B cell (primary cell): ENCODE measurements at regions not wholly inside any gene's neighbourhood (a gene's known extent, or its start where the extent isn't known, plus 50 kb on each side); places are given as distances from the start of the nearest gene placed in this dataset.

Experiments
- ATAC-seq: fragments of 200-7000 bp; cut with Tn5 transposase; one replicate; pipeline ENCODE4 v1.10.0; 2021; ENCODE audit warnings: low read depth, mild to moderate bottlenecking, moderate number of reproducible peaks, moderate library complexity
- CTCF ChIA-PET: fragments of 350-600 bp; sonication (Branson Sonifier 250); formaldehyde crosslinking; loops from one replicate; lab custom pipeline; 2021; ENCODE audit warnings: antibody characterized with exemption, inconsistent platforms; lab: Charles Lee
- POLR2A ChIA-PET: fragments of 350-600 bp; sonication (Branson Sonifier 250); formaldehyde crosslinking; loops from one replicate; lab custom pipeline; 2021; ENCODE audit warnings: antibody characterized with exemption; lab: Charles Lee
- DNase-seq: peaks from one replicate; pipeline ENCODE4 v3.0.0; 2013
- H2AFZ ChIP-seq: 2 replicates; pipeline ENCODE4 v1.6.1; 2012; ENCODE audit warnings: mild to moderate bottlenecking, low read depth, low read length; ENCODE audit not compliant: insufficient read depth, poor library complexity, severe bottlenecking
- H3K27ac ChIP-seq, 2 donors: 1 replicate in 1 of 2; 2 replicates in 1 of 2; pipeline ENCODE4 v1.5.1; 2012 to 2013; ENCODE audit warnings: low read length in 2 of 2, mild to moderate bottlenecking in 2 of 2, moderate library complexity in 1 of 2
- H3K27me3 ChIP-seq, 4 experiments: fragments of 200-600 bp in 1 of 4; sonication (generic) in 1 of 4; replicated peaks in 1 of 4; 1 replicate in 2 of 4; 2 replicates in 2 of 4; pipeline versions ENCODE4 v1.6.1 to v1.7.0; 2013 to 2016; ENCODE audit warnings: low read length in 3 of 4, mild to moderate bottlenecking in 2 of 4, mixed read lengths in 1 of 4, moderate library complexity in 1 of 4; ENCODE audit not compliant: insufficient read depth in 4 of 4, control insufficient read depth in 3 of 4; ENCODE audit errors: control extremely low read depth in 1 of 4
- H3K36me3 ChIP-seq, 2 experiments: replicated peaks in 1 of 2; 1 replicate in 1 of 2; 2 replicates in 1 of 2; pipeline versions ENCODE4 v1.6.1 to v1.7.1; 2013; ENCODE audit warnings: low read length in 1 of 2; ENCODE audit not compliant: insufficient read depth in 2 of 2, control insufficient read depth in 1 of 2; ENCODE audit errors: control extremely low read depth in 1 of 2, extremely low read depth in 1 of 2
- H3K4me1 ChIP-seq, 2 donors: fragments of 200-600 bp in 1 of 2; sonication (generic) in 1 of 2; 1 replicate in 1 of 2; 2 replicates in 1 of 2; pipeline versions ENCODE4 v1.5.1 to v1.6.1; 2013 to 2017; ENCODE audit warnings: low read length in 2 of 2; ENCODE audit not compliant: control insufficient read depth in 2 of 2, insufficient read depth in 2 of 2
- H3K4me2 ChIP-seq: replicated peaks from 2 replicates; pipeline ENCODE3; 2012; ENCODE audit warnings: mild to moderate bottlenecking, low read depth, low read length; ENCODE audit not compliant: poor library complexity, severe bottlenecking
- H3K4me3 ChIP-seq, 5 experiments: fragments of 200-600 bp in 1 of 5; sonication (generic) in 1 of 5; 1 replicate in 3 of 5; 2 replicates in 2 of 5; pipeline versions ENCODE4 v1.5.1 to v1.7.0; 2011 to 2016; ENCODE audit warnings: low read length in 4 of 5, mild to moderate bottlenecking in 4 of 5, low read depth in 2 of 5, control low read depth in 1 of 5, moderate library complexity in 1 of 5; ENCODE audit not compliant: insufficient read depth in 1 of 5; ENCODE audit errors: control extremely low read depth in 1 of 5, extremely low read depth in 1 of 5
- H3K79me2 ChIP-seq: fragments of 200-600 bp; sonication (generic); one replicate; pipeline ENCODE4 v1.6.0; 2016; ENCODE audit warnings: low read length; ENCODE audit not compliant: control insufficient read depth, insufficient read depth
- H3K9ac ChIP-seq: fragments of 200-600 bp; sonication (generic); 2 replicates; pipeline ENCODE4 v1.6.1; 2017; ENCODE audit warnings: mild to moderate bottlenecking, low read length, moderate library complexity
- H3K9me3 ChIP-seq, 3 donors: one replicate each; pipeline versions ENCODE4 v1.6.1 to v1.7.1; 2013; ENCODE audit warnings: low read length in 2 of 3; ENCODE audit not compliant: control insufficient read depth in 2 of 3, insufficient read depth in 1 of 3; ENCODE audit errors: control extremely low read depth in 1 of 3
- H4K20me1 ChIP-seq: 2 replicates; pipeline ENCODE4 v1.6.0; 2012; ENCODE audit warnings: mild to moderate bottlenecking, low read length; ENCODE audit not compliant: insufficient read depth, control insufficient read depth, poor library complexity, severe bottlenecking
- H3K27ac Mint-ChIP-seq: one replicate; pipeline ENCODE4 v1.8.0; 2021; ENCODE audit warnings: mixed read lengths
- H3K27me3 Mint-ChIP-seq: one replicate; pipeline ENCODE4 v1.8.0; 2021; ENCODE audit warnings: mixed read lengths
- H3K4me1 Mint-ChIP-seq: one replicate; pipeline ENCODE4 v1.8.0; 2021; ENCODE audit warnings: mixed read lengths
- H3K4me3 Mint-ChIP-seq: one replicate; pipeline ENCODE4 v1.8.0; 2021; ENCODE audit warnings: mixed read lengths
- H3K9me3 Mint-ChIP-seq: one replicate; pipeline ENCODE4 v1.8.0; 2022; ENCODE audit warnings: mixed read lengths; ENCODE audit not compliant: insufficient read depth
- EZH2 ChIP-seq: IDR thresholded peaks from 2 replicates; pipeline ENCODE4 v1.6.1; 2012; ENCODE audit warnings: borderline replicate concordance, low read depth, mild to moderate bottlenecking, moderate library complexity, low read length; ENCODE audit not compliant: insufficient read depth, poor library complexity, severe bottlenecking
- WGBS: methylation state at CpG from one replicate; pipeline ENCODE4 v1.1.5; 2013; ENCODE audit warnings: missing lambda C conversion rate; ENCODE audit not compliant: insufficient coverage; 5-methylcytosine and 5-hydroxymethylcytosine counted together
- intact Hi-C: fragments of 100-400 bp; cut with micrococcal nuclease; formaldehyde crosslinking; loops from one replicate; pipeline ENCODE4 v1.10.0; 2022
- TF ChIP-seq, protein P1 (sequence below): fragments of 200-600 bp; IDR thresholded peaks from one replicate; pipeline ENCODE4 v1.8.0; 2022; ENCODE audit warnings: antibody characterized with exemption, mild to moderate bottlenecking

DNA sequence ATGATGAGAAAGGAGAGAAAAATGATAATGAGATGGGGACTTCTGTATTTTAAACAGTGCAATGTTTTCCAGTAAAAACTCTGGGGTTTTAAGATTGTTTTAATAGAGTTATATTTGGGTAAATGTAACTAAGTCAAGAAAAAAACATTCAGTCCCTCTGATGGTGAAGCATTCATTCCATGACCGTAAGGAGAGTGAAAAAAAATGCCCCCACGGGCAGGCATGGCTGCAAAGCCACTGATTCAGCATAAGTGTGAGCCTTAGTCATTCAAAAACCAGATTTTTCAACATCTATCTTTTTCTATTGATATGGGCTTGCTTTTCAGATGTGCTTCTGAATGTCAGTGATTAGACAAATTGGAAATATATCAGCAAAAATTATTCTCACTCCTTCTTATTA, 957.8 kb downstream of the SLC4A3 start:
- Histone ChIP-seq H3K27me3 (no peaks in the 10 kb centered on the region), H4K20me1 (no peaks in the 10 kb centered on the region), H3K27ac (no peak overlapping the region), H3K9ac (no peak overlapping the region), H3K9me3 (no peaks in the 10 kb centered on the region), H3K4me1 (no peaks in the 10 kb centered on the region), H3K79me2 (no peaks in the 10 kb centered on the region), H3K4me3 (no peak overlapping the region), H3K4me2 (no peak overlapping the region), H2AFZ (no peak overlapping the region), H3K36me3 (no peaks in the 10 kb centered on the region)
- no peaks in the 10 kb centered on the region for H3K9me3 Mint-ChIP-seq
- H3K4me1 Mint-ChIP-seq: no peaks in the 10 kb centered on the region
- ChIA-PET CTCF (no interaction called here), POLR2A (no interaction called here)
- intact Hi-C loops: no loop called here
- whole genome bisulfite sequencing: 100% methylated on average over 1 of the region's 2 CpGs
- TF ChIP-seq, protein P1, sequence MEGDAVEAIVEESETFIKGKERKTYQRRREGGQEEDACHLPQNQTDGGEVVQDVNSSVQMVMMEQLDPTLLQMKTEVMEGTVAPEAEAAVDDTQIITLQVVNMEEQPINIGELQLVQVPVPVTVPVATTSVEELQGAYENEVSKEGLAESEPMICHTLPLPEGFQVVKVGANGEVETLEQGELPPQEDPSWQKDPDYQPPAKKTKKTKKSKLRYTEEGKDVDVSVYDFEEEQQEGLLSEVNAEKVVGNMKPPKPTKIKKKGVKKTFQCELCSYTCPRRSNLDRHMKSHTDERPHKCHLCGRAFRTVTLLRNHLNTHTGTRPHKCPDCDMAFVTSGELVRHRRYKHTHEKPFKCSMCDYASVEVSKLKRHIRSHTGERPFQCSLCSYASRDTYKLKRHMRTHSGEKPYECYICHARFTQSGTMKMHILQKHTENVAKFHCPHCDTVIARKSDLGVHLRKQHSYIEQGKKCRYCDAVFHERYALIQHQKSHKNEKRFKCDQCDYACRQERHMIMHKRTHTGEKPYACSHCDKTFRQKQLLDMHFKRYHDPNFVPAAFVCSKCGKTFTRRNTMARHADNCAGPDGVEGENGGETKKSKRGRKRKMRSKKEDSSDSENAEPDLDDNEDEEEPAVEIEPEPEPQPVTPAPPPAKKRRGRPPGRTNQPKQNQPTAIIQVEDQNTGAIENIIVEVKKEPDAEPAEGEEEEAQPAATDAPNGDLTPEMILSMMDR: no peak
- TF ChIP-seq EZH2: no peak
- DNase-seq (no peak), ATAC-seq (no peak)
- no peak overlapping the region for H3K27ac Mint-ChIP-seq
- H3K4me3 Mint-ChIP-seq: no peak overlapping the region
- no peaks in the 10 kb centered on the region for H3K27me3 Mint-ChIP-seq

DNA sequence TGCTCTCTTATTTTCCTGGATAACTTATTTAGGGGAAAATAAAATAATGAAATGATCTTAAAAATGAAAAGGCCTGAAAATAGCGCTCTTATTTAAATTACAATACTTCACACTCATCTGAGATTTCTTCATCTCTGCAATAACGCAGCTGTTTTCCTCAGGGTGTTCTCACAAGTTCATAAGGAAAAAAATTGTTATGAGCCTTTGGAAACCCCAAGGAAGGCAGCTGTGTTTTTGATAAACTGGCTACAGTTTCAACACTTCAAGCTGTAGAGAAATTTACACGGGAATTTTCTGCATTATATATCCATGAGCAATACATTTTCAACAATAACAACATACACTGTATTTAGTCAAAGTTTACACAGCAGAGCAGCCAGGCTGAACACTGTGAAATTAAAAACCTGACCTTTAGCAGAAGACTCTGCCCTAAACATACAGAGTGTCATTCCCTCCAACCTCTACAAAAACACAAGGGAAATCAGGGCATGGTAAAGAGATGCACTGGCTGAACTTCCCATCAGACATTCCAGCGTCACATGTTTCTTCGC, 959.6 kb downstream of the SLC4A3 start:
- Histone ChIP-seq H4K20me1 (no peaks in the 10 kb centered on the region), H3K4me3 (no peak overlapping the region), H3K79me2 (no peaks in the 10 kb centered on the region), H3K27ac (no peak overlapping the region), H3K27me3 (no peaks in the 10 kb centered on the region), H3K9ac (no peak overlapping the region), H3K9me3 (no peaks in the 10 kb centered on the region), H2AFZ (no peak overlapping the region), H3K36me3 (no peaks in the 10 kb centered on the region), H3K4me2 (no peak overlapping the region), H3K4me1 (no peaks in the 10 kb centered on the region)
- intact Hi-C loops: no loop called here
- TF ChIP-seq EZH2: no peak
- TF ChIP-seq, protein P1: no peak
- no peak for ATAC-seq
- Mint-ChIP-seq H3K27me3 (no peaks in the 10 kb centered on the region), H3K27ac (no peak overlapping the region), H3K4me3 (no peak overlapping the region), H3K4me1 (no peaks in the 10 kb centered on the region), H3K9me3 (no peaks in the 10 kb centered on the region)
- ChIA-PET POLR2A (no interaction called here), CTCF (no interaction called here)
- 100% methylated on average over 2 of the region's 5 CpGs for WGBS
- DNase-seq: no peak
